ENCODE measurements at regions not wholly inside any gene's neighbourhood (a gene's known extent, or its start where the extent isn't known, plus 50 kb on each side); places are given as distances from the start of the nearest gene placed in this dataset.

GRCh38 chr13:107099661-107100060 lies 531.7 kb upstream of the ARGLU1 start:
- TF ChIP-seq CTCF (IDR thresholded peaks at IDR 0.05) (no peak), POLR2A (IDR thresholded peaks at IDR 0.05) (no peak)
